ENCODE measurements at regions not wholly inside any gene's neighbourhood (a gene's known extent, or its start where the extent isn't known, plus 50 kb on each side); places are given as distances from the start of the nearest gene placed in this dataset.
"Not testable (repeated sequence)": the region's sequence is repeated elsewhere in the genome, so short reads cannot be mapped to it uniquely, and the experiment has no call there.

DNA sequence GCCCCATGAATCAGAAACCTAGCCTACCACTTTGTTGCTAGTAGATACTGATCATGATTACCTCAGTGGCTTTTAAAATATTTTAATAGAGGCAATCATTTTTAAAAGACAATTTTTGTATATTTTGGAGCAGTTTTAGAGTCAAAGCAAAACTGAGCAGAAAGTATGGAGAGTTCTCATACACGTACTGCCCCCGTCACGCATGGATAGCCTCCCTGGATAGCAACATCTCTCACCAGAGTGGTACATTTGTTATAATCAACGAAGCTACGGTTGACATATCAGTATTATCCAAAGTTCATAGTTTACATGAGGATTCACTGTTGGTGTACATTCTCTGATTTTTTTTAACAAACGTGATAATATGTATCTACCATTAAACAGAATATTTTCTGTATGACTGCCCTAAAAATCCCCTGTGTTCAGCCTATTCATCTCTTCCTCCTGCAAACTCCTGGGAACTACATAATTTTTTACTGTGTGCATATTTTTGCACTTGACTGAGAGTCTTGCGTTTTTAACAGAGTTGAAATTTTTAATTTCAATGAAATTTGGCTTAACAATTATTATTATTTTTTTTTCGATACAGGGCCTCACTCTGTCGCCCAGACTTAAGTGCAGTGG, 1436.8 kb upstream of the PCDH9 start:
- DNase-seq (ENCODE audit: low spot score) = no peak

DNA sequence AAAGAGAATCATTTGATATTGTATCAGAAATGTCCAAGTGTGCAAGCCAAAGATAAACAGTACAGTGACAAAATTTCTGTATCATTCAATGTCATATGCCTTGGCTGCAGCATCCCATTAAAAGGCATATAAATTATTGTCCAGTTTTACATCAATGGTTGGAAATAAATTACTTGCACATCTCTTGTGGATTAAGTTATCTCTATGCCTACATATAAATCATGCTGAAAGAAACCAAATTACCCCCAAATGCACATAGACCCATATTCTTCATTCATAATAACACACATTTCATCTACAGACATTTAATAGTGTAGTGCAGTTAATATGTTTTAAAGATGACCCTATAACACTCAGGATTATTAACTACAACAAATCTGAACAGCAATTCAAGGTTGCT, 1415.7 kb upstream of the PCDH9 start:
- DNase-seq (ENCODE audit: low spot score) = no peak

DNA sequence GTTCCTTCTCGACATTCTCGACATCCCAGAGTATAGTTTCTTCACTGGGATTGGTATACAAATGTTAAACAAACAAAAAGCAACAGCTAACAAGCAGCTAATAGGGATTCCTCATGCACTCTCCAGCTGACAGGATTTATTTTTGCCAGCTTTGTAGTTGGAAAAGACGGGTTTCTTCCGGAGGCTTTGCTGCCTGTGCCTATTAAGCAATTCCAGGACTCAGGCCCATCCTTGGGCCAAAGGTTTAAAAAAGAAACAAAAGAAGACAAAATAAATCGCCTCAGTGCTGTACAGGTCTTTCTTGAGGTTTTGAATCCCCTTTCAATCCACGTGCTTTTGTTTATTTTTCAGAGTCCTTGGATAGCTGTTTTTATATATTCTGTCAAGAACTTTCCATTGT, 1414.5 kb upstream of the PCDH9 start:
- DNase-seq (ENCODE audit: low spot score) = no peak

DNA sequence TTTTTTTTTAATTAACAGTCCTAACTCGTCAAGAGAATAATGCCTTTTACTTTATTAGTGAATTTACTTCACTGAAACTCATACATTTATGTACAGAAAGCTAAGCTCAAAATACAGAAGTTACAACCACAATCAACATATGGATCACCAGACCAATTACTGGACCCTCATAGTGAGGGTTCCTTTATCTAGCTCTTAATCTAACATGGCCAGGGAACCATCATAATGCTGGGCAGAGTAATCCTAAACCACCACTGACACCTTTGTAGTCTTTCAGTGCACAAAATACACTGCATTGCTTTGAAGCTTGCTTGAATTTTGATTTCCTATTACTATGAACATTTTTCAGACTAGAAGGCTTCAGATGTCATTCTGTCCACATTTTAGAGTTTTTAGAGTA, 1406.6 kb upstream of the PCDH9 start:
- no peak for DNase-seq (ENCODE audit: low spot score)

DNA sequence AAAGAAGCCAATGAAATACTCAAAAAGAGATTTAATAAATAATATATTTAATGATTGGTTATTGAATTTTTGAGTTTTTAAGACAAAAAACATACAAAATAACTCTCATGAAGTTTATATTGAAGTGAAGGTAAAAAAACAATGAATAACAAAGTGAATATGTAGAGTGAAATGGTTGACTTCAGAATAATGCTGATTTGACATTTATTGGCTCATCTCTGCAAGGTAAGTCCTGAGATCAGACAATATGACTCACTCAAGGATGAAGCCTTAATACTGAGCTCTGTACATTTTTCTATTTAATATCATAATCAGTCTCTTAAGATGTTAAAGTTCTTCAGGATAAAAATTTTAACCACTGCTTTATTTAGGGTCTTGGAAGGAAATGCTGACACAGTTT, 1398.9 kb upstream of the PCDH9 start:
- DNase-seq (ENCODE audit: low spot score) = no peak

DNA sequence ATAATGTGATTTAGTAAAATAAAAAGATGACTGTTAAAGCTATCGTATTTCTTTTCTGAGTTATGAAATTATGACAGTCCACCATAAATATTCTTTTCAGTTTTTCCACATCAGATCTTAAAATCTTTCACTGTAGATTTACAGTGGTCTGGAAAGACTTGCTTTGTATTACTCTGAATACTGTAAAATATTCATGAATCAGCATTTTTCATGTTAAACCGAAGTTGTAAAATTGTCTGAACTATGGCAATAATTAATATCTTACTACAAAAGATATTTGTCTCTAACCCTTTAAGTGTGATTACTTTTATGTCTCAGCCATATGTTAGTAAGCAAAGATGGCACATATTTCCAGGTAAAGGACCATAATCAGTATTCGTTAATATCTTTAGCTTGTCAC, 1397.2 kb upstream of the PCDH9 start:
- no peak for DNase-seq (ENCODE audit: low spot score)

DNA sequence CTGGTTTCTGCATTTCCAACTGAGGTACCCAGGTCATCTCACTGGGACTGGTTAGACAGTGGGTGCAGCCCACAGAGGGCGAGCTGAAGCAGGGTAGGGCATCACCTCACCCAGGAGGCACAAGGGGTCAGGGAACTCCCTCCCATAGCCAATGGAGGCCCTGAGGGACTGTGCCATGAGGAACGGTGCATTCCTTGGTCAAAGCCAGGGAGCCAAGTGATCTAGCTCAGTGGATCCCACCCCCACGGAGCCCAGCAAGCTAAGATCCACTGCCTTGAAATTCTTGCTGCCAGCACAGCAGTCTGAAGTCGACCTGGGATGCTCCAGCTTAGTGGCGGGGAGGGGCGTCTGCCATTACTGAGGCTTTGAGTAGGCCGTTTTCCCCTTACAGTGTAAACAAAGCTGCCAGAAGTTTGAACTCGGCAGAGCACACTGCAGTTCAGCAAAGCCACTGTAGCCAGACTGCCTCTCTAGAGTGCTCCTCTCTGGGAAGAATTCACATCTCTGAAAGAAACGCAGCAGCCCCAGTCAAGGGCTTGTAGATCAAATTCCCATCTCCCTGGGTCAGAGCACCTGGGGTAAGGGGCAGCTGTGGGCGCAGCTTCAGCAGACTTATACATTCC, 1386.6 kb upstream of the PCDH9 start:
- DNase-seq (ENCODE audit: low spot score) = no peak

DNA sequence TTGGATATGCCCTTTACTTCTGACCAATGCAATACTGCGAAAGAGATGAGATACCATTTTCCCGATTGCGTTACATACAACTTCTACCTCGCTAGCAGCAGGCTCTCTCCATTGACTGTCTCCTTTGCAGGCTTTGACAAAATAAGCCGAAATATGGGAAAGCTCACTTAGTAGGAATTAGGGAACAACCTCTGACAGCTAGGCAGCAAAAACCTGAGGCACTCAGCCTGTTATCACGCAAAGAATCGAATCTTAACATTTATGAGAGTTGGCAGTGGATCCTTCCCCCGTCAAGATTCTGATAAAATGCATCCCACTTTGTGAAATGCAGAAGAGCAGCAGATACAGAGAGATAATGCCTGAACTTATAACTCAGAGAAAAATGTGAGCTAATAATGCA, 1379.5 kb upstream of the PCDH9 start:
- no peak for DNase-seq (ENCODE audit: low spot score)

DNA sequence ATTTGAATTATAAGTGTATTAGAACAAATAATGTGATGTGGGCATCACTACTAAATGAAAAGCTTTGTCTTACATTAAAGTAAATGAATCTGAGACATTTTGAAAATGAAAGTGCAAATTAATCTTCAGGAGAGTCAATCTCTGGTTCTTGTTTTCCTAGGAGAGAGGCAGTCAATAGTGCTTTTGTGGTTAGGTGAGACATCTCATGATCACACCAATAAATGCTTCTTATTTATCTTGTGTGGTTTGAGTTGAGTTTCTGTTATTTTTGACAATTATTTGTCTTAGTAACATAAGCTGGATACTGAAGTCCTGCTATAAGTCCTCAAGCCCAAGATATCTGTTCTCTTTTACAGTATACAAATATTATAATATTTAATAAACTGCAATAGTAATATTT, 1378.0 kb upstream of the PCDH9 start:
- DNase-seq (ENCODE audit: low spot score) = no peak

DNA sequence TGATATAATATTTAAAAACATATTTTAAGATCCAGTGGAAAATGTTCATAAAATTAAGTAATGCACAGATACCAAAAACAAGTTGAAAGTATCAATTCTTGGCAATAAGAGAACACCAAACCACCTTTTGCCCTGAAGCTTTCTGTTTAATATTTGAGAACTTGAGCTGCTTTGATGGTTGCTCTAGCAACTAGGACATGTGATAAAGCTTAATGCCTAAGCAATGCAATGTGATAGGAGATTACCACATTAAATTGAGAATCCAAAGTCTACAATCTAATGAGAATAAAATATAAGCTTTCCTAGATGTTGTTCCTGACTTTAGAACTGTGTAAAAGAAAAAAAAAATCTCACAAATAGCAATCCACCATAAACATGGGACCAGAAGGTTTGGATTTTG, 1367.5 kb upstream of the PCDH9 start:
- no peak for DNase-seq (ENCODE audit: low spot score)

DNA sequence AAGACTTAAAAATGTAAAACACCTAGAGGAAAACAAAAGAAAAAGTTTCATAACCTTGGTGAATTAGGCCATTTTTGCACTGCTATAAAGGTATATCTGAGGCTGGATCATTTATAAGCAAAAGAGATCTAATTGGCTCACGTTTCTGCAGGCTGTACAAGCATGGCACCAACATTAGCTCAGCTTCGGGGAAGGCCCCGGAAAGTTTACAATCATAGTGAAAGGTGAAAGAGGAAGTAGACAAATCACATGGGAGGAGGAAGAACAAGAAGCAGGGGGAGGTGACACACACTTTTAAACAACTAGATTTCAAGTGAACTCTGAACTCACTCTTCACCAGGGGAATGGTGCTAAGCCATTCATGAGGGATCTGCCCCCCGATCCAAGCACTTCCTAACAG, 1358.5 kb upstream of the PCDH9 start:
- DNase-seq (ENCODE audit: low spot score) = no peak

DNA sequence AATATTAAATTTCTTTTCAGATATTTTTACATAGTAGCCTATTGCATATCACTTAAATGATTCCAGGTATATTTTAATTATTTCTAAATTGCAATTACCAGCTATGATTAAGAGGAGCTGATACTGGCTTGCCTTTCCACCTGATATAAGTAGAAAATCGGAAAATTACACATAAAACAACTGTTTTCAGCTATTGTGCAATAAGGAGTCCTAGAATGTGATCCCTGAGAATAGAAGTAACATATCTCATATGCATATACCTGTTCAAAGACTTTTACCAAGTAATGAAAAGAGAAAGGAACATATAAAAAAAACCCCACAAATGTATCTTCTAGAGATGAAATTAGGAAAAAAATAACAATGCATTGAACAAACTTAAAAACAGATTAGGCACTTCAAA, 1354.6 kb upstream of the PCDH9 start:
- no peak for DNase-seq (ENCODE audit: low spot score)

DNA sequence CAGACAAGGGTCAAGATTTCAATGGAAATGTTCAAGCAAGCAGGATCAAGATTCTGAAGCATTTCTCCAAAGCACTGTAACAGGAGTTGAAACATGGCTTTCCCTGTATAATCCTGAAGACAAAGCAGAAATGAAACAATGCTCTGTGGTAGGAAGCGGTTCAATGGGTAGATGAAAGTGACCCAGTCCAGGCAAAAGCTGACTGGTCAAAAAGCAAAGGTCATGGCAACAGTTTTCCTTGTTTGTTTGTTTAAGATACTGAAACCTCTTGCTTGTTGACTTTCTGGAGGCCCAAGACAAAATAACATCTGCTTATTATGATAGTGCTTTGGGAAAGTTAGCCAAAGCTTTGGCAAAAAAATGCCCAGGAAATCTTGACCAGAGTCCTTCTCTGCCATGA, 1343.9 kb upstream of the PCDH9 start:
- DNase-seq (ENCODE audit: low spot score) = no peak

DNA sequence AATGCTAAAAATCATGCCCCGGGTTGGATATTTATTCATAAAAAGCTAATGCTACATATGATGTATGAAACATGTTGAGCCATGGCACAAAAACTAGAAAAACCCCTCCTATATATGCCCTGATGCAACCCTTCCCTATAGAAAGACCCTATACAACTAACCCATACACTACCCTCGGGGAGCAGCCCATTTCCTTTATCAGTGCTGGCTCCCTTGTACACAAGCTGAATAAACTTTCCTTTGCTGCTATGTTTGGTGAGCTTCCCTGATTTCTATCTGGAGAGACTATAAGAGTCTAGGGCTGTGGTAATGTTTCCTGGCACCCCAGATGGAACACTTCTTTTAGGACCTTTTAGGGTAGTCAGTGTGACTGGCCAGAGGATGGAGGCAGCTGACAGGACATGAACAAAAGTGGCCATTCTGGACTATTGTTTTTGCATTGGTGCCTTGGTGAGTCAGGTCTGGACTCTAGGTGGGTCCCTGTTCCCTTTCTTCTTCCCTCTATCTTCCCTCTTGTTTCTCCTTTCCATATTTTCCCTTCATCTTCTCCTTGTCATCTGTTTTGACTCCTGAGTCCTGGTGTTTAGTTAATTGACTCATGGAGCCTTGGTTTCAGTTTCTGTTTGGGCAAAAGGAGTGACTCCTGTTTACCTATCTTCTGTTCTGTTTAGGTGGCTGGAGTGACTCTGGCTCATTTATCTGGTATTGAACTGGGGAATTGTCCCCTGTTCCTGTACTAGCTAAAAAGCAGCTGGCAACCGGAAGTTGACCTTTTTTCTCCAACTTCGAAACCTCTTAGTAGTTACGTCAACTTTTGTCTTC, 1321.8 kb upstream of the PCDH9 start:
- no peak for DNase-seq (ENCODE audit: low spot score)

DNA sequence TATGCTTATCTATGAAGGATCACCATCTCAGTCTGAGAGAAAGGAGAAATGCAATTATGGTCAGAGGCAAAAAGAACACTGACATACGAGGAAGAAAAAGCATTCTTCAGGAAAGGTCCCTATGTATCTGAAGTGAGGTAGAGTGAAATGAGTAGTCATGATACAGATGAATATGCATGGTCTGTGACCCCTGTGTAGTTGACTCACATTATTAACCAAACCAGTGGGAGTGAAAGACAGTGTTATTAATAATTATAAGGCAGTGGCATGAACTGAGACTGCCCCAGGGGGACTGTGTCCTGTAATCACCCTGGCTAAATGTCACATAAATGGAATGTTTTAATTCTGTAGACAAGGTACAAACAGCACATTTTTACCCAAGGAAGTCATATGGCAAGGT, 1320.2 kb upstream of the PCDH9 start:
- DNase-seq (ENCODE audit: low spot score) = no peak

DNA sequence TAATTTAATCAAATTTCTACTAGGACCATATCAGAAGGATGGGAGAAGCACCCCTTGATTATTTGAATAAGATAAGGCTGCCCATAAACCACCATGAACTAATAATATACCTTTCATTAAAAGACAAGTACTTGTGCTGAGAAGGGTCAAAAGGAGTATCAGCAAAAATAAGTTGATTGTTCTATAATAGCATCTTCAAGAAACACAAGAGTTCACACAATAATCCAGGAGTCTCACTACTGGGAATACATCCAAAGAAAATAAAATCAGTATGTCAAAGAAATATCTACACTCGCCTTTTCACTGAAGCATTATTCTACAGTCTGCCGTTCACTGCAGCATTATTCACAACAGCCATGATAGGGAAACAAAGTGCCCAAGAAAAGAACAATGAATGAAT, 1310.1 kb upstream of the PCDH9 start:
- no peak for DNase-seq (ENCODE audit: low spot score)

DNA sequence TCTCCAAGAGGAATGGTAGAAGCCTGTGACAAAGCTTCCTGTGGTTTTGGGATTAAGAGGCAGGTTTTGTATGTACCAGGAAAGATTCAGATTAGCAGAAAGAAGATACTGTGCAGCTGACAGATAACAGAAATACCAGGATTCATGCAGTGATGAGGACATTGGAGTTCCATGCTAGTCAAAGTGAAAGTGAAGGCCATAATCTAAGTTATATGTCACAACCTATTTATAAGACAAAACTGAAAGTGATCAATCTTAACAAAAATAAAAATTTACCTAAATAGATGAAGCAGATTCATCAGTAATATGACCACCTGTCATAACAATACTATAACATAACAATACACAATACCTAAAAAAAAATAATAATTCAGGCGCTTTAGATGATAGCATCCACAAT, 1305.2 kb upstream of the PCDH9 start:
- DNase-seq (ENCODE audit: low spot score) = no peak

DNA sequence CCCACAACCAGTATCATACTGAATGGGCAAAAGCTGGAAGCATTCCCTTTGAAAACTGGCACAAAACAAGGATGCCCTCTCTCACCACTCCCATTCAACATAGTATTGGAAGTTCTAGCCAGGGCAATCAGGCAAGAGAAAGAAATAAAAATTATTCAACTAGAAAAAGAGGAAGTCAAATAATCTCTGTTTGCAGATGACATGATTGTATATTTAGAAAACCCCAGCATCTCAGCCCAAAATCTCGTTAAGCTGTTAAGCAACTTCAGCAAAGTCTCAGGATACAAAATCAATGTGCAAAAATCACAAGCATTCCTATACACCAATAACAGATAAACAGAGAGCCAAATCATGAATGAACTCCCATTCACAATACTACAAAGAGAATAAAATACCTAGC, 1297.0 kb upstream of the PCDH9 start:
- not testable (repeated sequence) for DNase-seq (ENCODE audit: low spot score)

DNA sequence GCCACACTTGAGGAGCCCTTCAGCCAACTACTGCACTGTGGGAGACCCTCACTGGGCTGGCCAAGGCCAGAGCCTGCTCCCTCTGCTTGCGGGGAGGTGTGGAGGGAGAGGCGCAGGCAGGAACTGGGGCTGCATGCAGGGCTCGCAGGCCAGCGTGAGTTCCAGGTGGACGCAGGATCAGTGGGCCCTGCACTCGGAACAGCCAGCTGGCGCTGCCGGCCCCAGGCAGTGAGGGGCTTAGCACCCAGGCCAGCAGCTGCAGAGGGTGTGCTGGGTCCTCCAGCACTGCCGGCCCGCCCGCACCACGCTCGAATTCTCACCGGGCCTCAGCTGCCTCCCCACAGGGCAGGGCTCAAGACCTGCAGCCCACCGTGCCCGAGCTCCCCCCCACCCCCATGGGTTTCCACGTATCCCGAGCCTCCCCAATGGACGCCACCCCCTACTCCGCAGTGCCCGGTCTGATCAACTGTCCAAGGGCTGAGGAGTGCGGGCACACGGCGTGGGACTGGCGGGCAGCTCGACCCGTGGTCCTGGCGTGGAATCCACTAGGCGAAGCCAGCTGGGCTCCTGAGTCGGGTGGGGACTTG, 1293.8 kb upstream of the PCDH9 start:
- no peak for DNase-seq (ENCODE audit: low spot score)

DNA sequence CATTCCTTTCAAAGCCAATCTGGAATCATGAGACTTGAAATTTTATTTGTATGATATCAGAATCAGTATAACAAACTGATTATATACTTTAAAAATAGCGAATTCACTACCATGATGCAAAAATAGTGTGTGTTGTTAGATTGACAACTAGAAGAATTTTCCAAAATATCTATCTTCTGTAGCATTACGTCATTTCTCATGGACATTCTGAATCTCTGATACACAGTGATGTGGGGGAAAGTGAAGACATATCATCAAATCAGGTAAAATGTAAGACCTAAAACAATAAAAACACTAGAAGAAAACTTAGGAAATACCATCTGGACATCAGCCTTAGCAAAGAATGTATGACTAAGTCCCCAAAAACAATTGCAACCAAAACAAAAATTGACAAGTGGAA, 1292.0 kb upstream of the PCDH9 start:
- no peak for DNase-seq (ENCODE audit: low spot score)

DNA sequence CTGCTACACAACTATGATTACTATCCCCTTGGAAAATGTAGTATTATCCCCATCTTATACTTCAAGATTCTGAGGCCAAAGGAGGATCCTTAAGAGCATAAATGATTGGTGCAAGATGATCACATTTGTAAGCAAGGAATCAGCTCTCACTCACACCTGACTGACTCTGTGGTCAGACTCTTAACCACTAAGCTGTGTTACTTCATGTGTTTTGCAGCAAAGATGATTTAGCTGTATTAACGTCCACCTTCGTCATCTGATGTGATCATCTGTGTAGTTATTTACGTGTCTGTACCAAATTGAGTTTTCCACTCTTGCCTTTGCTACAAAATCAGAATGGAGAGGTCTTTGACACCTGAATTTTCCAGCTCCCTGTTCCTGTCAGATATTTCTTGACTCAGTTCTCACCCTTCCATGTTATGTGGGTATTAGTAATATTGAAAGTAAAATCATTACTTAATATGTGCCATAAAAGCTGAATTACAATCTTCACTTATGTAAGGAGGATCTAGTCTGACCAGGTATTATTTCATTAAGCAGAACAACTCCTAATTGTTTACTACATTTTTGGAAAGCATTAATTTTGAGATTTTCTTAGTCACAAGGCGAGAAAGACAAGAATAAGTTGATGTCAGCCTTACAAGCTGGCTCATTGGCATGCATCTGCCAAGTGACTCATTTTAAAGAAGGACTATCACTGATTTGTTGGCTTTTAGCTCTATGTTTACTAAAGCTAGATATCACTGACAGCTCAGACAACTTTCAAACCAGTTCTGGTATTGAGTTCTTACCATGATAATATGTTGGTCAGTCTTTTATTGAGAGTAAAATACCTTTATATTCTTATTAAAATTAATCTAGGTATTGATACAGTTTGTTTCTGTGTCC, 1279.8 kb upstream of the PCDH9 start:
- DNase-seq (ENCODE audit: low spot score) = no peak

DNA sequence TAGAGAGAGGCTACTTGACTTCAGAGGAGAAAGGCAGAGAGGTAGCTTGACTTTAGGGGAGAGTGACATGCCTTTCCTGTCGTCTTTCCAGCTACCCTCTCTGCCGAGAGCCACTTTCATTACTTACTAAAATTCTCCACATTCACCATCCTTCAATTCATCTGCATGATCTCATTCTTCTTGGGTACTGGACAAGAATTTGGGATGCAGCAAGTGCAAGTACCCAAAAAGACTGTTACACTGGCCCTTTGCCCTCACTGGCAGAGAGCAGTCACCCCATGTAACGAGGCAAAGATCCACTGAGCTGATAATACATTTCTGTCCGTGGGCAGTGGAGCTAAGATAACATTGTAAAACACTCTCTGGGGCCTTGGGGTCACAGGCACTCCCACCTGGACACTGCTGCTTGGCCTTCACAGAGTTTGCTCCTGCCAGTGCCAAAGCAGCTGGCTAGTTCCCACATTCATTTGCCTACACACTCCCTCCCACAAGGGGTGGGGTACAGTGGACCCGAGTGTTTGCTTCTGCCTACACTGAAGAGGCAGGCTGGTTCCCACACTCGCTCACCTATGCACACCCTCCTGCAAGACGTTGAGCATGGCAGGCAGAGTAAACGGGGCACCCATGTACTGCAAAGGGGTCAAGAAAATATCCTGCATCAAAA, 1276.9 kb upstream of the PCDH9 start:
- DNase-seq (ENCODE audit: low spot score) = no peak

Measured in GM03348 (cell line).